H1 (cell line): ENCODE measurements at regions not wholly inside any gene's neighbourhood (a gene's known extent, or its start where the extent isn't known, plus 50 kb on each side); places are given as distances from the start of the nearest gene placed in this dataset.

Source experiments
- CTCF ChIA-PET: fragments of 300-600 bp; sonication (Branson Sonifier 250); formaldehyde crosslinking; loops from one replicate; lab custom pipeline; 2021; ENCODE audit not compliant: partially characterized antibody; lab: Charles Lee
- POLR2A ChIA-PET: fragments of 300-600 bp; sonication (Branson Sonifier 250); formaldehyde crosslinking; loops from one replicate; lab custom pipeline; 2021; ENCODE audit warnings: inconsistent platforms; ENCODE audit not compliant: partially characterized antibody; lab: Charles Lee
- DNase-seq, 2 experiments: peaks; one replicate each; pipeline versions ENCODE4 v3.0.0 to v3.0.0-alpha.2; 2010 to 2022; ENCODE audit warnings: low spot score in 2 of 2, low read depth in 1 of 2, mixed read lengths in 1 of 2
- FAIRE-seq: peaks from 2 replicates; lab custom pipeline; 2011; peaks lifted over from hg19 to GRCh38; lab: Jason Lieb, UNC
- H2AFZ ChIP-seq: 2 replicates; pipeline ENCODE4 v1.8.1; 2012; ENCODE audit warnings: low read length, inconsistent platforms
- H2AK5ac ChIP-seq: 2 replicates; pipeline ENCODE4 v1.6.1; 2013; ENCODE audit warnings: low read depth, low read length
- H2BK120ac ChIP-seq: replicated peaks from 2 replicates; pipeline ENCODE3; 2013; ENCODE audit warnings: low read depth, low read length, inconsistent platforms
- H2BK12ac ChIP-seq: 2 replicates; pipeline ENCODE4 v1.6.1; 2013; ENCODE audit warnings: low read depth, low read length
- H2BK15ac ChIP-seq: 2 replicates; pipeline ENCODE4 v1.6.1; 2013; ENCODE audit warnings: low read length
- H2BK20ac ChIP-seq: 2 replicates; pipeline ENCODE4 v1.6.1; 2013; ENCODE audit warnings: low read length
- H2BK5ac ChIP-seq: 2 replicates; pipeline ENCODE4 v1.6.1; 2013; ENCODE audit warnings: low read depth, low read length
- H3K14ac ChIP-seq: 2 replicates; pipeline ENCODE4 v1.6.1; 2013; ENCODE audit warnings: inconsistent platforms; ENCODE audit not compliant: insufficient read length
- H3K18ac ChIP-seq: 2 replicates; pipeline ENCODE4 v1.6.1; 2013; ENCODE audit warnings: low read length; ENCODE audit errors: extremely low read depth
- H3K23ac ChIP-seq: 2 replicates; pipeline ENCODE4 v1.6.1; 2013; ENCODE audit warnings: inconsistent platforms; ENCODE audit not compliant: insufficient read length
- H3K23me2 ChIP-seq: 2 replicates; pipeline ENCODE4 v1.6.1; 2013; ENCODE audit warnings: low read depth, low read length
- H3K27ac ChIP-seq: 2 replicates; pipeline ENCODE4 v1.6.1; 2011; ENCODE audit warnings: low read depth, low read length, inconsistent platforms
- H3K27me3 ChIP-seq, 4 experiments: replicated peaks in 1 of 4; 1 replicate in 1 of 4; 2 replicates in 3 of 4; pipeline versions ENCODE4 v1.6.1 to v1.8.1; 2011 to 2013; ENCODE audit warnings: low read length in 3 of 4, mild to moderate bottlenecking in 3 of 4, inconsistent platforms in 2 of 4, mixed read lengths in 2 of 4, moderate library complexity in 1 of 4; ENCODE audit not compliant: control insufficient read depth in 3 of 4, insufficient read depth in 3 of 4; ENCODE audit errors: extremely low read depth in 1 of 4
- H3K36me3 ChIP-seq, 4 experiments: 2 replicates each; pipeline versions ENCODE4 v1.6.1 to v1.8.1; 2011 to 2013; ENCODE audit warnings: mild to moderate bottlenecking in 4 of 4, low read length in 3 of 4, moderate library complexity in 2 of 4, control low read depth in 1 of 4, inconsistent platforms in 1 of 4; ENCODE audit not compliant: insufficient read depth in 4 of 4, control insufficient read depth in 2 of 4
- H3K4ac ChIP-seq: replicated peaks from 2 replicates; pipeline ENCODE3; 2013; ENCODE audit warnings: low read length, low read depth, mixed read lengths, inconsistent platforms; ENCODE audit not compliant: insufficient read length
- H3K4me1 ChIP-seq, 4 experiments: replicated peaks in 1 of 4; 1 replicate in 1 of 4; 2 replicates in 3 of 4; pipeline versions ENCODE4 v1.6.1 to v1.8.1; 2011 to 2013; ENCODE audit warnings: low read length in 3 of 4, inconsistent platforms in 2 of 4, mixed read lengths in 1 of 4; ENCODE audit not compliant: insufficient read depth in 4 of 4, control insufficient read depth in 3 of 4
- H3K4me2 ChIP-seq, 2 experiments: 2 replicates each; pipeline versions ENCODE4 v1.6.1 to v1.8.1; 2011 to 2013; ENCODE audit warnings: low read depth in 2 of 2, low read length in 2 of 2, control low read depth in 1 of 2, inconsistent platforms in 1 of 2, mild to moderate bottlenecking in 1 of 2; ENCODE audit not compliant: insufficient read depth in 1 of 2
- H3K4me3 ChIP-seq, 4 experiments: fragments of 200-600, 300-600 bp in 1 of 4; sonication (generic), shearing (Covaris generic), sonication (Bioruptor Twin) in 1 of 4; 2 replicates each; pipeline versions ENCODE4 v1.5.1 to v1.8.1; 2011 to 2016; ENCODE audit warnings: low read length in 4 of 4, low read depth in 3 of 4, control low read depth in 2 of 4, inconsistent platforms in 2 of 4, mild to moderate bottlenecking in 2 of 4, mixed read lengths in 1 of 4, moderate library complexity in 1 of 4; ENCODE audit not compliant: insufficient read depth in 2 of 4; ENCODE audit errors: extremely low read depth in 1 of 4
- H3K56ac ChIP-seq: replicated peaks from 2 replicates; pipeline ENCODE3; 2013; ENCODE audit warnings: low read depth, mild to moderate bottlenecking, mixed read lengths, low read length, inconsistent platforms; ENCODE audit not compliant: insufficient read length
- H3K79me1 ChIP-seq: 2 replicates; pipeline ENCODE4 v1.6.1; 2013; ENCODE audit warnings: low read depth, low read length, control low read depth
- H3K79me2 ChIP-seq, 2 experiments: 2 replicates each; pipeline versions ENCODE4 v1.6.1 to v1.8.1; 2012 to 2013; ENCODE audit warnings: low read length in 2 of 2, mild to moderate bottlenecking in 2 of 2, inconsistent platforms in 1 of 2; ENCODE audit not compliant: insufficient read depth in 2 of 2, control insufficient read depth in 1 of 2
- H3K9ac ChIP-seq, 4 experiments: replicated peaks in 1 of 4; 1 replicate in 1 of 4; 2 replicates in 3 of 4; pipeline versions ENCODE4 v1.6.1 to v1.8.1; 2011 to 2013; ENCODE audit warnings: low read depth in 3 of 4, low read length in 3 of 4, control low read depth in 2 of 4, mild to moderate bottlenecking in 2 of 4, moderate library complexity in 2 of 4, inconsistent platforms in 1 of 4; ENCODE audit errors: extremely low read depth in 1 of 4
- H3K9me3 ChIP-seq, 2 experiments: 2 replicates each; pipeline versions ENCODE4 v1.6.1 to v1.8.1; 2012 to 2013; ENCODE audit warnings: mild to moderate bottlenecking in 2 of 2, moderate library complexity in 2 of 2, control low read depth in 1 of 2, inconsistent platforms in 1 of 2, low read depth in 1 of 2, low read length in 1 of 2, mixed read lengths in 1 of 2; ENCODE audit not compliant: insufficient read depth in 2 of 2
- H4K20me1 ChIP-seq, 2 experiments: replicated peaks in 1 of 2; 2 replicates each; pipeline versions ENCODE3 to v1.8.1; 2011 to 2013; ENCODE audit warnings: inconsistent platforms in 2 of 2, low read length in 2 of 2, mild to moderate bottlenecking in 1 of 2; ENCODE audit not compliant: insufficient read depth in 2 of 2, control insufficient read depth in 1 of 2
- H4K5ac ChIP-seq: 2 replicates; pipeline ENCODE4 v1.6.1; 2013; ENCODE audit warnings: low read length, low read depth, mixed read lengths, inconsistent platforms; ENCODE audit not compliant: insufficient read length
- H4K8ac ChIP-seq: 2 replicates; pipeline ENCODE4 v1.8.0; 2013; ENCODE audit warnings: mild to moderate bottlenecking, moderate library complexity, low read length, inconsistent platforms; ENCODE audit not compliant: insufficient read depth; ENCODE audit errors: extremely low read depth
- H4K91ac ChIP-seq: replicated peaks from 2 replicates; pipeline ENCODE3; 2013; ENCODE audit warnings: low read length, mixed read lengths, inconsistent platforms; ENCODE audit not compliant: insufficient read length
- BCL11A ChIP-seq, 2 experiments: IDR thresholded peaks; one replicate each; pipeline ENCODE4 v1.6.1; 2011; ENCODE audit warnings: low read depth in 2 of 2, low read length in 2 of 2, mild to moderate bottlenecking in 2 of 2
- CHD1 ChIP-seq: IDR thresholded peaks from 2 replicates; pipeline ENCODE4 v1.6.1; 2012; ENCODE audit warnings: low read depth, low read length, improper control_type of control experiment
- CTBP2 ChIP-seq: IDR thresholded peaks from 2 replicates; pipeline ENCODE4 v1.7.0; 2011; ENCODE audit warnings: borderline replicate concordance, mild to moderate bottlenecking, moderate library complexity, mixed read lengths, low read length; ENCODE audit not compliant: insufficient read depth, insufficient read length
- JUND ChIP-seq: IDR thresholded peaks from 2 replicates; pipeline ENCODE4 v1.6.1; 2011; ENCODE audit warnings: mild to moderate bottlenecking, improper control_type of control experiment, low read length
- KDM5A ChIP-seq: fragments of 200-600 bp; IDR thresholded peaks from 2 replicates; pipeline ENCODE4 v1.7.1; 2012; ENCODE audit warnings: mild to moderate bottlenecking, low read length, inconsistent platforms, mixed read lengths
- MAFK ChIP-seq: IDR thresholded peaks from 2 replicates; pipeline ENCODE4 v1.6.1; 2012; ENCODE audit warnings: low read depth, mild to moderate bottlenecking, improper control_type of control experiment, low read length
- MAX ChIP-seq: IDR thresholded peaks from 2 replicates; pipeline ENCODE4 v1.6.1; 2012; ENCODE audit warnings: inconsistent platforms
- POLR2AphosphoS5 ChIP-seq: IDR thresholded peaks from 2 replicates; pipeline ENCODE4 v1.6.1; 2011; ENCODE audit warnings: low read depth, low read length
- POU5F1 ChIP-seq: IDR thresholded peaks from 2 replicates; pipeline ENCODE4 v1.6.1; 2011; ENCODE audit warnings: low read depth, mild to moderate bottlenecking, low read length, moderate library complexity
- RBBP5 ChIP-seq: IDR thresholded peaks from 2 replicates; pipeline ENCODE4 v1.7.1; 2012; ENCODE audit warnings: low read depth, mild to moderate bottlenecking, inconsistent platforms, low read length, moderate library complexity, borderline replicate concordance
- WGBS, 2 experiments: shearing (Covaris generic) in 1 of 2; methylation state at CpG; one replicate each; pipeline versions ENCODE4 v1.1.6 to v1.1.7; 2013 to 2015; ENCODE audit warnings: low lambda C conversion rate in 2 of 2, mixed read lengths in 2 of 2, inconsistent platforms in 1 of 2, low coverage in 1 of 2, missing lambda C conversion rate in 1 of 2; ENCODE audit not compliant: insufficient replicate concordance in 2 of 2, insufficient coverage in 1 of 2, insufficient read length in 1 of 2; ENCODE audit errors: extremely low coverage in 1 of 2, missing lambda C conversion rate in 1 of 2; 5-methylcytosine and 5-hydroxymethylcytosine counted together

GRCh38 chr5:25974451-25974850 is 1063.9 kb downstream of the CDH9 start:
- no peak overlapping the region for H3K14ac ChIP-seq
- H4K5ac ChIP-seq: no peak overlapping the region
- H3K23me2 ChIP-seq: no peaks in the 10 kb centered on the region; the same call in 1 of the 2 replicates
- 89% methylated on average over 1 of the region's 1 CpG; no CpG with 5 or more reads in 1 of the 2 experiments for WGBS, 2 experiments
- H2BK20ac ChIP-seq: no peak overlapping the region
- no peaks in the 10 kb centered on the region for H3K79me2 ChIP-seq
- FAIRE-seq (no peak), DNase-seq (no peak)
- H2AK5ac ChIP-seq: no peak overlapping the region
- no peak overlapping the region for H3K4ac ChIP-seq
- CTCF ChIA-PET: no interaction called here
- H3K9ac ChIP-seq: no peak overlapping the region
- no peak overlapping the region for H2BK120ac ChIP-seq
- H3K18ac ChIP-seq: no peak overlapping the region
- no peak overlapping the region for H4K91ac ChIP-seq
- no peaks in the 10 kb centered on the region for H3K79me1 ChIP-seq
- no peak overlapping the region for H3K4me2 ChIP-seq
- POLR2A ChIA-PET: no interaction called here
- no peak overlapping the region for H2BK12ac ChIP-seq
- H3K23ac ChIP-seq: no peak overlapping the region
- H3K27me3 ChIP-seq: no peaks in the 10 kb centered on the region
- no peak overlapping the region for H3K4me3 ChIP-seq
- H4K8ac ChIP-seq: no peak overlapping the region
- H2BK15ac ChIP-seq: no peak overlapping the region
- H2AFZ ChIP-seq: no peak overlapping the region
- H3K9me3 ChIP-seq: no peaks in the 10 kb centered on the region
- H4K20me1 ChIP-seq: no peaks in the 10 kb centered on the region
- no peak overlapping the region for H3K56ac ChIP-seq
- H3K4me1 ChIP-seq: no peaks in the 10 kb centered on the region
- H3K27ac ChIP-seq: no peak overlapping the region
- no peaks in the 10 kb centered on the region for H3K36me3 ChIP-seq
- no peak overlapping the region for H2BK5ac ChIP-seq
- no peak for TF ChIP-seq RBBP5
- no peak for TF ChIP-seq BCL11A (IDR thresholded peaks at IDR 0.05; ENCODE audit: low read depth in 2 of 2, low read length in 2 of 2)
- TF ChIP-seq POLR2AphosphoS5: no peak
- no peak for TF ChIP-seq MAX
- TF ChIP-seq CHD1: no peak
- TF ChIP-seq MAFK: no peak
- no peak for TF ChIP-seq KDM5A
- TF ChIP-seq POU5F1: no peak
- no peak for TF ChIP-seq JUND
- no peak for TF ChIP-seq CTBP2
- TF ChIP-seq, all 59 proteins: peak for 0
